CD1c-positive myeloid dendritic cell (primary cell): ENCODE measurements at regions not wholly inside any gene's neighbourhood (a gene's known extent, or its start where the extent isn't known, plus 50 kb on each side); places are given as distances from the start of the nearest gene placed in this dataset.
"Not testable (repeated sequence)": the region's sequence is repeated elsewhere in the genome, so short reads cannot be mapped to it uniquely, and the experiment has no call there.

Source experiments
- DNase-seq: peaks from one replicate; pipeline ENCODE4 v3.0.0-alpha.2; 2016; ENCODE audit errors: extremely low spot score

GRCh38 chr9:30765318-30765717 is 1619.1 kb upstream of the ACO1 start:
- no peak for DNase-seq

GRCh38 chr9:30771163-30771708 is 1613.2 kb upstream of the ACO1 start:
- no peak for DNase-seq

GRCh38 chr9:30771760-30772159 is 1612.7 kb upstream of the ACO1 start:
- DNase-seq, result no peak

- no peak for DNase-seq
These were observed 1611.0 kb upstream of the ACO1 start for GRCh38 chr9:30773427-30773826.

- DNase-seq, result no peak
These were observed 1610.1 kb upstream of the ACO1 start for GRCh38 chr9:30774326-30774725.

GRCh38 chr9:30775236-30775635 is 1609.2 kb upstream of the ACO1 start:
- no peak for DNase-seq

GRCh38 chr9:30796764-30797163 is 1587.7 kb upstream of the ACO1 start:
- DNase-seq, result no peak

GRCh38 chr9:30799527-30800101 is 1584.8 kb upstream of the ACO1 start:
- DNase-seq, result no peak

- DNase-seq, result no peak
These were observed 1584.0 kb upstream of the ACO1 start for GRCh38 chr9:30800421-30800820.

GRCh38 chr9:30812821-30813220 is 1571.6 kb upstream of the ACO1 start:
- no peak for DNase-seq

- no peak for DNase-seq
These were observed 1568.9 kb upstream of the ACO1 start for GRCh38 chr9:30815585-30815984.

GRCh38 chr9:30845136-30845535 is 1539.3 kb upstream of the ACO1 start:
- DNase-seq, result no peak

- DNase-seq, result no peak
These were observed 1537.8 kb upstream of the ACO1 start for GRCh38 chr9:30846651-30847050.

- no peak for DNase-seq
These were observed 1532.8 kb upstream of the ACO1 start for GRCh38 chr9:30851600-30851999.

- no peak for DNase-seq
These were observed 1483.7 kb upstream of the ACO1 start for GRCh38 chr9:30900706-30901105.

- DNase-seq, result no peak
These were observed 1471.1 kb upstream of the ACO1 start for GRCh38 chr9:30913331-30913730.

- no peak for DNase-seq
These were observed 1469.0 kb upstream of the ACO1 start for GRCh38 chr9:30915451-30915850.

- no peak for DNase-seq
These were observed 1459.3 kb upstream of the ACO1 start for GRCh38 chr9:30925126-30925525.

- DNase-seq, result no peak
These were observed 1458.8 kb upstream of the ACO1 start for GRCh38 chr9:30925635-30926034.

- DNase-seq, result no peak
These were observed 1456.4 kb upstream of the ACO1 start for GRCh38 chr9:30928045-30928444.

- no peak for DNase-seq
These were observed 1452.2 kb upstream of the ACO1 start for GRCh38 chr9:30932226-30932625.

- DNase-seq, result no peak
These were observed 1448.7 kb upstream of the ACO1 start for GRCh38 chr9:30935730-30936129.

- DNase-seq, result no peak
These were observed 1447.3 kb upstream of the ACO1 start for GRCh38 chr9:30937106-30937505.

GRCh38 chr9:30942852-30943251 is 1441.6 kb upstream of the ACO1 start:
- not testable (repeated sequence) for DNase-seq
